Ureter (tissue), 1 donor: ENCODE measurements at regions not wholly inside any gene's neighbourhood (a gene's known extent, or its start where the extent isn't known, plus 50 kb on each side); places are given as distances from the start of the nearest gene placed in this dataset.
A peak's percentile ranks its signal among the peaks of the same experiment; 100 is the strongest.

Experiments
- DNase-seq: peaks from one replicate; pipeline ENCODE4 v3.0.0-alpha.2; 2020; ENCODE audit warnings: low spot score
- donor health status: DM: yes; HTN: yes; CAD: no.

GRCh38 chr9:90368928-90369327, 273.7 kb downstream of the DIRAS2 start:
- DNase-seq = no peak

- DNase-seq = no peak
Observed at GRCh38 chr9:90379771-90380170, 262.9 kb downstream of the DIRAS2 start.

- no peak for DNase-seq
Observed at GRCh38 chr9:90385146-90385545, 257.5 kb downstream of the DIRAS2 start.

- peak; percentile 60 for DNase-seq
Observed at GRCh38 chr9:90393365-90394152, 249.1 kb downstream of the DIRAS2 start.

- DNase-seq = no peak
Observed at GRCh38 chr9:90394871-90395270, 247.8 kb downstream of the DIRAS2 start.

- DNase-seq = no peak
Observed at GRCh38 chr9:90400091-90400490, 242.5 kb downstream of the DIRAS2 start.

- DNase-seq = no peak
Observed at GRCh38 chr9:90408659-90409058, 234.0 kb downstream of the DIRAS2 start.

- no peak for DNase-seq
Observed at GRCh38 chr9:90419221-90419851, 223.3 kb downstream of the DIRAS2 start.

- DNase-seq = no peak
Observed at GRCh38 chr9:90420211-90420610, 222.4 kb downstream of the DIRAS2 start.

- DNase-seq = no peak
Observed at GRCh38 chr9:90420768-90421513, 221.7 kb downstream of the DIRAS2 start.

- no peak for DNase-seq
Observed at GRCh38 chr9:90421786-90422185, 220.8 kb downstream of the DIRAS2 start.

- DNase-seq = no peak
Observed at GRCh38 chr9:90423661-90424193, 218.9 kb downstream of the DIRAS2 start.

GRCh38 chr9:90428517-90428916, 214.1 kb downstream of the DIRAS2 start:
- DNase-seq = no peak

GRCh38 chr9:90432951-90433350, 209.7 kb downstream of the DIRAS2 start:
- no peak for DNase-seq

- DNase-seq = peak; percentile 70
Observed at GRCh38 chr9:90433398-90433941, 209.2 kb downstream of the DIRAS2 start.

- no peak for DNase-seq
Observed at GRCh38 chr9:90441814-90442213, 200.8 kb downstream of the DIRAS2 start.

GRCh38 chr9:90442723-90443122, 199.9 kb downstream of the DIRAS2 start:
- no peak for DNase-seq

GRCh38 chr9:90444609-90445204, 197.9 kb downstream of the DIRAS2 start:
- no peak for DNase-seq

- DNase-seq = no peak
Observed at GRCh38 chr9:90445391-90445790, 197.2 kb downstream of the DIRAS2 start.

GRCh38 chr9:90446200-90446948, 196.2 kb downstream of the DIRAS2 start:
- DNase-seq = no peak

- no peak for DNase-seq
Observed at GRCh38 chr9:90447773-90448172, 194.9 kb downstream of the DIRAS2 start.
